GM19467 (cell line): ENCODE measurements at regions not wholly inside any gene's neighbourhood (a gene's known extent, or its start where the extent isn't known, plus 50 kb on each side); places are given as distances from the start of the nearest gene placed in this dataset.

Experiments
- ATAC-seq: cut with Tn5 transposase; IDR thresholded peaks from one replicate; pipeline ENCODE4 v1.9.1; 2021; ENCODE audit warnings: mild to moderate bottlenecking, moderate library complexity; ENCODE audit not compliant: unreplicated experiment

GRCh38 chr1:199383793-199384192, 643.7 kb upstream of the NR5A2 start:
- ATAC-seq: no peak

GRCh38 chr1:199394856-199395255, 632.7 kb upstream of the NR5A2 start:
- no peak for ATAC-seq

- ATAC-seq: no peak
These were observed 631.1 kb upstream of the NR5A2 start for GRCh38 chr1:199396456-199396855.

- ATAC-seq: peak; percentile 60
These were observed 627.4 kb upstream of the NR5A2 start for GRCh38 chr1:199399996-199400724.

GRCh38 chr1:199403531-199404116, 623.9 kb upstream of the NR5A2 start:
- ATAC-seq: no peak

- ATAC-seq: no peak
These were observed 623.3 kb upstream of the NR5A2 start for GRCh38 chr1:199404191-199404590.

GRCh38 chr1:199404976-199405375, 622.5 kb upstream of the NR5A2 start:
- ATAC-seq: no peak

GRCh38 chr1:199405634-199406196, 621.8 kb upstream of the NR5A2 start:
- no peak for ATAC-seq

GRCh38 chr1:199410462-199410861, 617.0 kb upstream of the NR5A2 start:
- ATAC-seq: no peak

GRCh38 chr1:199411506-199411905, 616.0 kb upstream of the NR5A2 start:
- ATAC-seq: no peak

GRCh38 chr1:199422206-199422605, 605.3 kb upstream of the NR5A2 start:
- no peak for ATAC-seq

GRCh38 chr1:199447906-199448305, 579.6 kb upstream of the NR5A2 start:
- ATAC-seq: no peak

- ATAC-seq: no peak
These were observed 578.9 kb upstream of the NR5A2 start for GRCh38 chr1:199448646-199449045.

GRCh38 chr1:199449221-199449620, 578.3 kb upstream of the NR5A2 start:
- ATAC-seq: no peak

GRCh38 chr1:199449681-199450080, 577.8 kb upstream of the NR5A2 start:
- no peak for ATAC-seq

- ATAC-seq: no peak
These were observed 574.9 kb upstream of the NR5A2 start for GRCh38 chr1:199452627-199453026.

GRCh38 chr1:199453723-199454122, 573.8 kb upstream of the NR5A2 start:
- no peak for ATAC-seq

GRCh38 chr1:199460933-199461332, 566.6 kb upstream of the NR5A2 start:
- ATAC-seq: no peak

GRCh38 chr1:199463521-199464127, 563.9 kb upstream of the NR5A2 start:
- ATAC-seq: peak; percentile 78

GRCh38 chr1:199466961-199467360, 560.5 kb upstream of the NR5A2 start:
- no peak for ATAC-seq

- no peak for ATAC-seq
These were observed 555.5 kb upstream of the NR5A2 start for GRCh38 chr1:199472018-199472417.

- no peak for ATAC-seq
These were observed 554.5 kb upstream of the NR5A2 start for GRCh38 chr1:199472978-199473377.
